ENCODE measurements at regions not wholly inside any gene's neighbourhood (a gene's known extent, or its start where the extent isn't known, plus 50 kb on each side); places are given as distances from the start of the nearest gene placed in this dataset.

GRCh38 chr11:47904048-47904447 lies 55.9 kb upstream of the NUP160 start:
- TF ChIP-seq CTCF (IDR thresholded peaks at IDR 0.05 in 2 of 3, conservative IDR thresholded peaks at IDR 0.05 in 1 of 3; ENCODE audit: borderline replicate concordance in 1 of 3, insufficient read depth in 1 of 3, low read depth in 2 of 3, low read length in 2 of 3) (no peak), EZH2phosphoT487 (IDR thresholded peaks at IDR 0.05; ENCODE audit: borderline replicate concordance) (no peak), MAX (IDR thresholded peaks at IDR 0.05) (no peak), YY1 (IDR thresholded peaks at IDR 0.05; ENCODE audit: extremely low read depth, insufficient replicate concordance, low read depth, low read length) (no peak), SRF (IDR thresholded peaks at IDR 0.05; ENCODE audit: low read depth) (no peak), JUND (IDR thresholded peaks at IDR 0.05) (no peak)
